Liver (tissue), 8 donors: ENCODE measurements at regions not wholly inside any gene's neighbourhood (a gene's known extent, or its start where the extent isn't known, plus 50 kb on each side); places are given as distances from the start of the nearest gene placed in this dataset.

Experiments used
- DNase-seq: peaks from one replicate; pipeline ENCODE4 v3.0.0-alpha.2; 2017; ENCODE audit warnings: low spot score
- H3K27ac ChIP-seq, 2 donors: one replicate each; pipeline ENCODE4 v1.7.0; 2013; ENCODE audit warnings: inconsistent platforms in 2 of 2, low read length in 2 of 2, control low read depth in 1 of 2, low read depth in 1 of 2, mild to moderate bottlenecking in 1 of 2
- H3K27me3 ChIP-seq, 4 donors: one replicate each; pipeline versions ENCODE4 v1.6.1 to v1.7.0; 2013; ENCODE audit warnings: low read length in 3 of 4, inconsistent platforms in 1 of 4, mild to moderate bottlenecking in 1 of 4, moderate library complexity in 1 of 4; ENCODE audit not compliant: control insufficient read depth in 4 of 4, insufficient read depth in 4 of 4
- H3K36me3 ChIP-seq, 4 donors: one replicate each; pipeline versions ENCODE4 v1.6.1 to v1.7.0; 2013; ENCODE audit warnings: low read length in 3 of 4, mild to moderate bottlenecking in 3 of 4, low read depth in 1 of 4, moderate library complexity in 1 of 4; ENCODE audit not compliant: control insufficient read depth in 4 of 4, insufficient read depth in 3 of 4
- H3K4me1 ChIP-seq, 4 donors: one replicate each; pipeline versions ENCODE4 v1.6.1 to v1.7.0; 2013; ENCODE audit warnings: low read length in 3 of 4, mild to moderate bottlenecking in 3 of 4, moderate library complexity in 1 of 4; ENCODE audit not compliant: control insufficient read depth in 4 of 4, insufficient read depth in 4 of 4
- H3K4me3 ChIP-seq, 3 donors: one replicate each; pipeline versions ENCODE4 v1.6.1 to v1.7.0; 2013; ENCODE audit warnings: low read length in 3 of 3, control low read depth in 1 of 3, low read depth in 1 of 3, mild to moderate bottlenecking in 1 of 3
- H3K9ac ChIP-seq, 2 donors: one replicate each; pipeline ENCODE4 v1.7.0; 2013; ENCODE audit warnings: low read length in 2 of 2, mild to moderate bottlenecking in 2 of 2, moderate library complexity in 2 of 2, control low read depth in 1 of 2, low read depth in 1 of 2
- H3K9me3 ChIP-seq, 4 donors: one replicate each; pipeline versions ENCODE4 v1.6.1 to v1.7.0; 2013; ENCODE audit warnings: low read length in 3 of 4; ENCODE audit not compliant: control insufficient read depth in 4 of 4
- EGR1 ChIP-seq, 2 donors: IDR thresholded peaks; 2 replicates each; pipeline ENCODE4 v1.6.1; 2016 to 2018; ENCODE audit warnings: antibody characterized with exemption in 2 of 2, low read depth in 2 of 2
- FOXA1 ChIP-seq: IDR thresholded peaks from 2 replicates; pipeline ENCODE4 v1.6.1; 2016; ENCODE audit warnings: antibody characterized with exemption
- FOXA2 ChIP-seq: IDR thresholded peaks from 2 replicates; pipeline ENCODE4 v1.6.1; 2016; ENCODE audit warnings: antibody characterized with exemption
- GABPA ChIP-seq, 2 donors: IDR thresholded peaks in 1 of 2; conservative IDR thresholded peaks in 1 of 2; 2 replicates each; pipeline ENCODE4 v1.6.1; 2016; ENCODE audit warnings: antibody characterized with exemption in 2 of 2, mild to moderate bottlenecking in 1 of 2, moderate library complexity in 1 of 2
- HNF4A ChIP-seq, 2 donors: conservative IDR thresholded peaks; 2 replicates each; pipeline ENCODE4 v1.6.1; 2016; ENCODE audit warnings: antibody characterized with exemption in 2 of 2, mild to moderate bottlenecking in 2 of 2
- HNF4G ChIP-seq: IDR thresholded peaks from 2 replicates; pipeline ENCODE4 v1.6.1; 2016; ENCODE audit warnings: antibody characterized with exemption
- JUND ChIP-seq, 2 donors: IDR thresholded peaks; 2 replicates each; pipeline ENCODE4 v1.6.1; 2016; ENCODE audit warnings: antibody characterized with exemption in 2 of 2
- NR2F2 ChIP-seq: IDR thresholded peaks from 2 replicates; pipeline ENCODE4 v1.6.1; 2016; ENCODE audit warnings: antibody characterized with exemption
- RAD21 ChIP-seq, 2 donors: IDR thresholded peaks; 2 replicates each; pipeline ENCODE4 v1.6.1; 2016; ENCODE audit warnings: antibody characterized with exemption in 2 of 2, mild to moderate bottlenecking in 2 of 2
- RXRA ChIP-seq, 2 donors: IDR thresholded peaks; 2 replicates each; pipeline ENCODE4 v1.6.1; 2017 to 2018; ENCODE audit warnings: antibody characterized with exemption in 2 of 2, mild to moderate bottlenecking in 1 of 2
- SP1 ChIP-seq: IDR thresholded peaks from 2 replicates; pipeline ENCODE4 v1.6.1; 2018; ENCODE audit warnings: antibody characterized with exemption, mild to moderate bottlenecking
- TAF1 ChIP-seq: conservative IDR thresholded peaks from 2 replicates; pipeline ENCODE4 v1.6.1; 2016; ENCODE audit warnings: antibody characterized with exemption, mild to moderate bottlenecking
- YY1 ChIP-seq: IDR thresholded peaks from 2 replicates; pipeline ENCODE4 v1.6.1; 2016; ENCODE audit warnings: antibody characterized with exemption, mild to moderate bottlenecking
- WGBS: extraction: QIAGEN DNeasy Blood & Tissue Kit; methylation state at CpG from one replicate; pipeline ENCODE4 v1.1.7; 2013; 5-methylcytosine and 5-hydroxymethylcytosine counted together
- TF ChIP-seq, protein P1 (sequence below): IDR thresholded peaks from 2 replicates; pipeline ENCODE4 v1.6.1; 2016; ENCODE audit warnings: antibody characterized with exemption
- TF ChIP-seq, protein P2 (sequence below): IDR thresholded peaks from 2 replicates; pipeline ENCODE4 v1.6.1; 2016; ENCODE audit warnings: antibody characterized with exemption, mild to moderate bottlenecking
- TF ChIP-seq, protein P3 (sequence below): IDR thresholded peaks from 2 replicates; pipeline ENCODE4 v1.6.1; 2016; ENCODE audit warnings: antibody characterized with exemption
- TF ChIP-seq, protein P4 (sequence below): fragments of 150-350 bp; IDR thresholded peaks from 2 replicates; pipeline ENCODE4 v1.5.1; 2017; ENCODE audit warnings: improper control_type of control experiment, low read depth, low read length; ENCODE audit not compliant: missing input control
- donor health status: healthy.
- donor health status: healthy.
- donor health status: healthy.
- donor health status: healthy.
- donor health status: healthy.

DNA sequence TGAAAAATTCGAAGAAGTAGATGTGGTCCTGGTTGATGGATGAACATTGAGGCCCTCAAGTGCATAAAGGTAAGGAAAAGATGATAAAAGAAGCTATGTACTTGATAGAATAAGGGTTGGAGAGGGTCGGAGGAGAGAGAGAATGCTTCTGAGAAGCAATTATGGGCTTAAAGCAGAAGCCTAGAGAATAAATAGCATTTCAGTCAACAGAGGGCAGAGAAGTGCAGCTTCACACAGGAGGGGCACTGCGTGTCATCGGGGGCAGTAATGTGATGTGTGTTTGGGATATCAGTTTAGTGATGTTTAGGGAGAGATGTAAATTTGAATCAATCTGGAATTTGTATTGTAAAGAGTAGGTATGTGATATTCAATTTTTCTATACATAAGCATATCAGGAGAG lies 334.5 kb downstream of the PIK3C3 start:
- no peaks in the 10 kb centered on the region for H3K9me3 ChIP-seq
- DNase-seq: no peak
- WGBS: 87% methylated on average over 4 of the region's 4 CpGs
- H3K4me1 ChIP-seq: no peaks in the 10 kb centered on the region
- H3K9ac ChIP-seq: no peak overlapping the region
- TF ChIP-seq RXRA (IDR thresholded peaks at IDR 0.05) (no peak), FOXA1 (no peak), HNF4A (conservative IDR thresholded peaks at IDR 0.05) (no peak), EGR1 (IDR thresholded peaks at IDR 0.05; ENCODE audit: low read depth in 2 of 2) (no peak), TAF1 (no peak), JUND (IDR thresholded peaks at IDR 0.05) (no peak), FOXA2 (no peak)
- TF ChIP-seq, protein P1, sequence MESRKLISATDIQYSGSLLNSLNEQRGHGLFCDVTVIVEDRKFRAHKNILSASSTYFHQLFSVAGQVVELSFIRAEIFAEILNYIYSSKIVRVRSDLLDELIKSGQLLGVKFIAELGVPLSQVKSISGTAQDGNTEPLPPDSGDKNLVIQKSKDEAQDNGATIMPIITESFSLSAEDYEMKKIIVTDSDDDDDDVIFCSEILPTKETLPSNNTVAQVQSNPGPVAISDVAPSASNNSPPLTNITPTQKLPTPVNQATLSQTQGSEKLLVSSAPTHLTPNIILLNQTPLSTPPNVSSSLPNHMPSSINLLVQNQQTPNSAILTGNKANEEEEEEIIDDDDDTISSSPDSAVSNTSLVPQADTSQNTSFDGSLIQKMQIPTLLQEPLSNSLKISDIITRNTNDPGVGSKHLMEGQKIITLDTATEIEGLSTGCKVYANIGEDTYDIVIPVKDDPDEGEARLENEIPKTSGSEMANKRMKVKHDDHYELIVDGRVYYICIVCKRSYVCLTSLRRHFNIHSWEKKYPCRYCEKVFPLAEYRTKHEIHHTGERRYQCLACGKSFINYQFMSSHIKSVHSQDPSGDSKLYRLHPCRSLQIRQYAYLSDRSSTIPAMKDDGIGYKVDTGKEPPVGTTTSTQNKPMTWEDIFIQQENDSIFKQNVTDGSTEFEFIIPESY: no peak
- H3K27me3 ChIP-seq: no peaks in the 10 kb centered on the region
- H3K4me3 ChIP-seq: no peak overlapping the region
- no peaks in the 10 kb centered on the region for H3K36me3 ChIP-seq
- H3K27ac ChIP-seq: no peak overlapping the region

DNA sequence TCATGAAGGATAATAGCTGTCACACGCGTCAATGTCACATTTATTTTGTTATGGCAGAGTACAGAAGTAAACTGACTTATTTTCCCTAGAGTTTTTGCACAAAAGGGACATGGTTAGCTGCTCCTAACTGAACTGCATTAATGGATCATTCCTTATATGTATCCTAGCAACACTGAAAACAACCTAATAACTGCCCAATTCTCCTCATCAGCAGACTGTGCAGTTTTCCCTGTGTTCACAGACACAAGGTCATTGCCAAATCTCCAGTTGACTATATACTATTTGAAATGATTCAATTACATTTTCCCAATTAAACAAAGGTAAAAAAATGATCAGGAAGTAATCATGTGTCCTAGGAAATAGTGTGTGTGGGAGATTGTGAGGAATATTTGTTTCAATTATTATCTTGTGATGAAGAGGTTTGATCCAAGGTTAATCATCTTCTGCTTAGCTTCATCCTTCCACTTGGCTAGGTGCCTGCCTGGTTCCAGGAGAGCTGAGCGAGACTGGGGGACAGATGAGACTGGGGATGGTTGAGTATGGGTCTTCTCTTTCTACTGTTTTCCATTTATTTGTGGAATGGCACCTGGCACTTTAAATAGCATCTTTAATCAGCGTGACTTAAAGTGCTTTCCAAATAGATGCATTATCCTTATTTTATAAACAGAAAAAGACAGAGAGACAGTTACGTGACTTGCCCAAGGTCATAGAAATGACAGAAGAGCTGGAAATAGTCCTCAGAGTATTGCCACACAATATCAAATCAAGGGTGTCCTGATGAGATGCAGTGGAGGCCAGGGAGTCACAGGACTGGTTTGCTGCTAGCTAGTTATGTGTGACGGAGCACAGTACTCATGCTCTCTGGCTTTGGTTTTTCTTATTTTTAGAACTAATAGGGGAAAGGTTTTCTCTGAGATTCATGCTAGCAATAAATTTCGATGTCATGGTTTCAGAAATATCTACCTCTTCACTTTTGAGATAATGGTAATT lies 335.6 kb downstream of the PIK3C3 start:
- no peaks in the 10 kb centered on the region for H3K4me1 ChIP-seq
- no peak overlapping the region for H3K4me3 ChIP-seq
- no peaks in the 10 kb centered on the region for H3K27me3 ChIP-seq
- H3K9me3 ChIP-seq: no peaks in the 10 kb centered on the region
- TF ChIP-seq, protein P2, sequence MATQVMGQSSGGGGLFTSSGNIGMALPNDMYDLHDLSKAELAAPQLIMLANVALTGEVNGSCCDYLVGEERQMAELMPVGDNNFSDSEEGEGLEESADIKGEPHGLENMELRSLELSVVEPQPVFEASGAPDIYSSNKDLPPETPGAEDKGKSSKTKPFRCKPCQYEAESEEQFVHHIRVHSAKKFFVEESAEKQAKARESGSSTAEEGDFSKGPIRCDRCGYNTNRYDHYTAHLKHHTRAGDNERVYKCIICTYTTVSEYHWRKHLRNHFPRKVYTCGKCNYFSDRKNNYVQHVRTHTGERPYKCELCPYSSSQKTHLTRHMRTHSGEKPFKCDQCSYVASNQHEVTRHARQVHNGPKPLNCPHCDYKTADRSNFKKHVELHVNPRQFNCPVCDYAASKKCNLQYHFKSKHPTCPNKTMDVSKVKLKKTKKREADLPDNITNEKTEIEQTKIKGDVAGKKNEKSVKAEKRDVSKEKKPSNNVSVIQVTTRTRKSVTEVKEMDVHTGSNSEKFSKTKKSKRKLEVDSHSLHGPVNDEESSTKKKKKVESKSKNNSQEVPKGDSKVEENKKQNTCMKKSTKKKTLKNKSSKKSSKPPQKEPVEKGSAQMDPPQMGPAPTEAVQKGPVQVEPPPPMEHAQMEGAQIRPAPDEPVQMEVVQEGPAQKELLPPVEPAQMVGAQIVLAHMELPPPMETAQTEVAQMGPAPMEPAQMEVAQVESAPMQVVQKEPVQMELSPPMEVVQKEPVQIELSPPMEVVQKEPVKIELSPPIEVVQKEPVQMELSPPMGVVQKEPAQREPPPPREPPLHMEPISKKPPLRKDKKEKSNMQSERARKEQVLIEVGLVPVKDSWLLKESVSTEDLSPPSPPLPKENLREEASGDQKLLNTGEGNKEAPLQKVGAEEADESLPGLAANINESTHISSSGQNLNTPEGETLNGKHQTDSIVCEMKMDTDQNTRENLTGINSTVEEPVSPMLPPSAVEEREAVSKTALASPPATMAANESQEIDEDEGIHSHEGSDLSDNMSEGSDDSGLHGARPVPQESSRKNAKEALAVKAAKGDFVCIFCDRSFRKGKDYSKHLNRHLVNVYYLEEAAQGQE: no peak
- TF ChIP-seq EGR1 (IDR thresholded peaks at IDR 0.05; ENCODE audit: low read depth in 2 of 2): no peak
- H3K27ac ChIP-seq: no peak overlapping the region
- no peaks in the 10 kb centered on the region for H3K36me3 ChIP-seq
- 79% methylated on average over 7 of the region's 7 CpGs for WGBS
- DNase-seq: no peak
- no peak overlapping the region for H3K9ac ChIP-seq

DNA sequence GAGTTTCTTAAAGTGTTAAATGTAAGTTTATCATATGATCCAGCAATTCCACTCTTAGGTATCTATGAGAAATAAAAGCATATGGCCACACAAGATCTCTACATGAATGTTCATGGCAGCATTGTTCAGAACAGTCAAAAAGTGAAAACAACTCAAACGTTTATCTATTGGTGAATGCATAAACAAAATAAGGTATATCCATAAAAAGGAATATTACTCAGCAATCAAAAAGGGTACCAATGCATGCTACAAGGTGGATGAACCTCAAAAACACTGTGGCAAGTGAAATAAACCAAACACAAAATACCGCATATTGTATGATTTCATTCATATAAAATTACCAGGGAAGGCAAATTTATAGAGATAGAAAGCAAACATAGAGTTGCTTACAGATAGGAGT lies 337.6 kb downstream of the PIK3C3 start:
- no peaks in the 10 kb centered on the region for H3K9me3 ChIP-seq
- no peaks in the 10 kb centered on the region for H3K36me3 ChIP-seq
- no peaks in the 10 kb centered on the region for H3K27me3 ChIP-seq
- 88% methylated on average over 2 of the region's 2 CpGs for WGBS
- DNase-seq: no peak
- H3K27ac ChIP-seq: no peak overlapping the region
- no peak overlapping the region for H3K4me3 ChIP-seq
- no peak overlapping the region for H3K9ac ChIP-seq
- H3K4me1 ChIP-seq: no peaks in the 10 kb centered on the region
- TF ChIP-seq YY1 (no peak), JUND (IDR thresholded peaks at IDR 0.05) (no peak), TAF1 (no peak), HNF4G (no peak), SP1 (no peak), NR2F2 (no peak), FOXA2 (no peak), FOXA1 (no peak), RXRA (IDR thresholded peaks at IDR 0.05) (no peak), RAD21 (IDR thresholded peaks at IDR 0.05) (no peak), HNF4A (conservative IDR thresholded peaks at IDR 0.05) (no peak), GABPA (IDR thresholded peaks at IDR 0.05 in 1 of 2, conservative IDR thresholded peaks at IDR 0.05 in 1 of 2) (no peak)
- TF ChIP-seq, protein P1: no peak
- TF ChIP-seq, protein P3, sequence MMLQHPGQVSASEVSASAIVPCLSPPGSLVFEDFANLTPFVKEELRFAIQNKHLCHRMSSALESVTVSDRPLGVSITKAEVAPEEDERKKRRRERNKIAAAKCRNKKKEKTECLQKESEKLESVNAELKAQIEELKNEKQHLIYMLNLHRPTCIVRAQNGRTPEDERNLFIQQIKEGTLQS: no peak
- TF ChIP-seq, protein P4, sequence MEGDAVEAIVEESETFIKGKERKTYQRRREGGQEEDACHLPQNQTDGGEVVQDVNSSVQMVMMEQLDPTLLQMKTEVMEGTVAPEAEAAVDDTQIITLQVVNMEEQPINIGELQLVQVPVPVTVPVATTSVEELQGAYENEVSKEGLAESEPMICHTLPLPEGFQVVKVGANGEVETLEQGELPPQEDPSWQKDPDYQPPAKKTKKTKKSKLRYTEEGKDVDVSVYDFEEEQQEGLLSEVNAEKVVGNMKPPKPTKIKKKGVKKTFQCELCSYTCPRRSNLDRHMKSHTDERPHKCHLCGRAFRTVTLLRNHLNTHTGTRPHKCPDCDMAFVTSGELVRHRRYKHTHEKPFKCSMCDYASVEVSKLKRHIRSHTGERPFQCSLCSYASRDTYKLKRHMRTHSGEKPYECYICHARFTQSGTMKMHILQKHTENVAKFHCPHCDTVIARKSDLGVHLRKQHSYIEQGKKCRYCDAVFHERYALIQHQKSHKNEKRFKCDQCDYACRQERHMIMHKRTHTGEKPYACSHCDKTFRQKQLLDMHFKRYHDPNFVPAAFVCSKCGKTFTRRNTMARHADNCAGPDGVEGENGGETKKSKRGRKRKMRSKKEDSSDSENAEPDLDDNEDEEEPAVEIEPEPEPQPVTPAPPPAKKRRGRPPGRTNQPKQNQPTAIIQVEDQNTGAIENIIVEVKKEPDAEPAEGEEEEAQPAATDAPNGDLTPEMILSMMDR: no peak
